GM21786 (cell line): ENCODE measurements at regions not wholly inside any gene's neighbourhood (a gene's known extent, or its start where the extent isn't known, plus 50 kb on each side); places are given as distances from the start of the nearest gene placed in this dataset.
"Not testable (repeated sequence)": the region's sequence is repeated elsewhere in the genome, so short reads cannot be mapped to it uniquely, and the experiment has no call there.

ENCODE experiments used
- ATAC-seq: cut with Tn5 transposase; IDR thresholded peaks from one replicate; pipeline ENCODE4 v1.9.1; 2021; ENCODE audit not compliant: unreplicated experiment

GRCh38 chr2:138298900-138299299 is 202.7 kb upstream of the SPOPL start:
- peak; percentile 69 for ATAC-seq

GRCh38 chr2:138306626-138307025 is 194.9 kb upstream of the SPOPL start:
- ATAC-seq = no peak

- no peak for ATAC-seq
Measured at GRCh38 chr2:138307099-138307498, 194.5 kb upstream of the SPOPL start.

GRCh38 chr2:138309760-138310159 is 191.8 kb upstream of the SPOPL start:
- ATAC-seq = no peak

GRCh38 chr2:138312061-138312460 is 189.5 kb upstream of the SPOPL start:
- ATAC-seq = no peak

GRCh38 chr2:138315619-138316018 is 186.0 kb upstream of the SPOPL start:
- ATAC-seq = not testable (repeated sequence)

- no peak for ATAC-seq
Measured at GRCh38 chr2:138319616-138320015, 182.0 kb upstream of the SPOPL start.

- no peak for ATAC-seq
Measured at GRCh38 chr2:138321458-138321857, 180.1 kb upstream of the SPOPL start.

GRCh38 chr2:138323382-138324067 is 178.0 kb upstream of the SPOPL start:
- no peak for ATAC-seq

GRCh38 chr2:138324068-138324771 is 177.3 kb upstream of the SPOPL start:
- ATAC-seq = no peak

- no peak for ATAC-seq
Measured at GRCh38 chr2:138327967-138328366, 173.6 kb upstream of the SPOPL start.

GRCh38 chr2:138329162-138329561 is 172.4 kb upstream of the SPOPL start:
- no peak for ATAC-seq

- ATAC-seq = no peak
Measured at GRCh38 chr2:138329591-138329990, 172.0 kb upstream of the SPOPL start.

GRCh38 chr2:138333121-138333520 is 168.4 kb upstream of the SPOPL start:
- ATAC-seq = no peak

- ATAC-seq = no peak
Measured at GRCh38 chr2:138333677-138334076, 167.9 kb upstream of the SPOPL start.

- no peak for ATAC-seq
Measured at GRCh38 chr2:138334323-138334722, 167.2 kb upstream of the SPOPL start.

- ATAC-seq = no peak
Measured at GRCh38 chr2:138335036-138335435, 166.5 kb upstream of the SPOPL start.

- ATAC-seq = no peak
Measured at GRCh38 chr2:138336146-138336545, 165.4 kb upstream of the SPOPL start.

GRCh38 chr2:138355244-138355643 is 146.3 kb upstream of the SPOPL start:
- ATAC-seq = no peak

- no peak for ATAC-seq
Measured at GRCh38 chr2:138356178-138356577, 145.4 kb upstream of the SPOPL start.

- ATAC-seq = peak; percentile 67
Measured at GRCh38 chr2:138359532-138359931, 142.0 kb upstream of the SPOPL start.

GRCh38 chr2:138364554-138365162 is 136.9 kb upstream of the SPOPL start:
- ATAC-seq = no peak
